SK-N-SH (cell line): ENCODE measurements at regions not wholly inside any gene's neighbourhood (a gene's known extent, or its start where the extent isn't known, plus 50 kb on each side); places are given as distances from the start of the nearest gene placed in this dataset.

ENCODE experiments used
- CTCF ChIA-PET: fragments of 300-600, 350-600 bp; formaldehyde crosslinking; extraction: SDS; loops from one replicate; lab custom pipeline; 2021; lab: Yijun Ruan, JAX
- POLR2A ChIA-PET: fragments of 350-600 bp; sonication (Branson Sonifier 250); formaldehyde crosslinking; extraction: SDS; loops from one replicate; lab custom pipeline; 2020; ENCODE audit warnings: antibody characterized with exemption, inconsistent platforms; lab: Yijun Ruan, JAX
- DNase-seq: peaks from one replicate; pipeline ENCODE4 v3.0.0; 2012
- H2AFZ ChIP-seq: fragments of 200-600 bp; sonication (generic); 2 replicates; pipeline ENCODE4 v1.8.1; 2016; ENCODE audit warnings: antibody characterized with exemption, mild to moderate bottlenecking, low read depth
- H3F3A ChIP-seq: fragments of 200-600 bp; sonication (generic); replicated peaks from 2 replicates; pipeline ENCODE3; 2016; ENCODE audit warnings: antibody characterized with exemption, mild to moderate bottlenecking; ENCODE audit not compliant: insufficient read depth
- H3K27ac ChIP-seq, 2 experiments: fragments of 200-500 bp in 1 of 2; fragments of 200-600 bp in 1 of 2; sonication (Bioruptor generic) in 1 of 2; sonication (generic), shearing (Covaris generic) in 1 of 2; 2 replicates each; pipeline versions ENCODE4 v1.5.1 to v1.6.1; 2014 to 2016; ENCODE audit warnings: low read depth in 2 of 2, inconsistent platforms in 1 of 2, low read length in 1 of 2, mild to moderate bottlenecking in 1 of 2, mixed read lengths in 1 of 2
- H3K27me3 ChIP-seq: fragments of 200-600 bp; sonication (generic), shearing (Covaris generic); 2 replicates; pipeline ENCODE4 v1.6.1; 2016; ENCODE audit warnings: mixed run types; ENCODE audit not compliant: insufficient read depth
- H3K36me3 ChIP-seq, 2 experiments: fragments of 200-500 bp in 1 of 2; fragments of 200-600 bp in 1 of 2; sonication (Bioruptor generic) in 1 of 2; sonication (generic) in 1 of 2; replicated peaks in 1 of 2; 2 replicates each; pipeline versions ENCODE3 to v1.5.1; 2014 to 2016; ENCODE audit warnings: low read length in 1 of 2, mild to moderate bottlenecking in 1 of 2; ENCODE audit not compliant: insufficient read depth in 2 of 2, control insufficient read depth in 1 of 2
- H3K4me1 ChIP-seq, 2 experiments: fragments of 200-500 bp in 1 of 2; fragments of 200-600 bp in 1 of 2; sonication (Bioruptor generic) in 1 of 2; sonication (generic), shearing (Covaris generic) in 1 of 2; 2 replicates each; pipeline versions ENCODE4 v1.5.1 to v1.6.1; 2014 to 2016; ENCODE audit warnings: low read depth in 1 of 2, low read length in 1 of 2, mixed run types in 1 of 2; ENCODE audit not compliant: insufficient read depth in 2 of 2, control insufficient read depth in 1 of 2
- H3K4me2 ChIP-seq: fragments of 200-600 bp; sonication (generic), shearing (Covaris generic); 2 replicates; pipeline ENCODE4 v1.6.1; 2017; ENCODE audit warnings: mixed run types
- H3K4me3 ChIP-seq, 2 experiments: fragments of 200-500 bp in 1 of 2; fragments of 200-600 bp in 1 of 2; sonication (Bioruptor generic) in 1 of 2; sonication (generic), shearing (Covaris generic) in 1 of 2; 2 replicates each; pipeline versions ENCODE4 v1.5.1 to v1.8.1; 2014 to 2016; ENCODE audit warnings: low read depth in 2 of 2, inconsistent platforms in 1 of 2, low read length in 1 of 2, mild to moderate bottlenecking in 1 of 2, mixed read lengths in 1 of 2, moderate library complexity in 1 of 2
- H3K79me2 ChIP-seq: fragments of 200-600 bp; sonication (generic); 2 replicates; pipeline ENCODE4 v1.8.1; 2017; ENCODE audit warnings: mild to moderate bottlenecking; ENCODE audit not compliant: insufficient read depth
- H3K9ac ChIP-seq: fragments of 200-600 bp; sonication (generic); 2 replicates; pipeline ENCODE4 v1.6.1; 2017; ENCODE audit warnings: mixed run types
- H3K9me2 ChIP-seq: fragments of 200-600 bp; sonication (generic); 2 replicates; pipeline ENCODE4 v1.6.1; 2017; ENCODE audit warnings: mixed run types
- H3K9me3 ChIP-seq: fragments of 200-600 bp; sonication (generic); 2 replicates; pipeline ENCODE4 v1.6.1; 2017; ENCODE audit warnings: mixed run types, mild to moderate bottlenecking, moderate library complexity
- H4K20me1 ChIP-seq: fragments of 200-600 bp; sonication (generic); 2 replicates; pipeline ENCODE4 v1.6.1; 2017; ENCODE audit warnings: mild to moderate bottlenecking, mixed run types; ENCODE audit not compliant: insufficient read depth
- CHD2 ChIP-seq: fragments of 150-350 bp; IDR thresholded peaks from 2 replicates; pipeline ENCODE4 v1.6.1; 2018; ENCODE audit warnings: low read length; ENCODE audit not compliant: partially characterized antibody
- CTCF ChIP-seq: fragments of 200-600 bp; sonication (generic); IDR thresholded peaks from 2 replicates; pipeline ENCODE4 v1.6.1; 2017; ENCODE audit warnings: antibody characterized with exemption, mild to moderate bottlenecking, moderate library complexity
- EP300 ChIP-seq, 2 experiments: IDR thresholded peaks; 2 replicates each; pipeline versions ENCODE4 v1.4.0 to v1.6.1; 2012; ENCODE audit warnings: borderline replicate concordance in 1 of 2, low read depth in 1 of 2, low read length in 1 of 2
- FOSL2 ChIP-seq: IDR thresholded peaks from 2 replicates; pipeline ENCODE4 v1.4.0; 2012; ENCODE audit warnings: low read depth, mild to moderate bottlenecking, moderate library complexity, borderline replicate concordance
- GABPA ChIP-seq: IDR thresholded peaks from 2 replicates; pipeline ENCODE4 v1.4.0; 2012; ENCODE audit warnings: low read depth, mild to moderate bottlenecking
- MXI1 ChIP-seq: IDR thresholded peaks from 2 replicates; pipeline ENCODE4 v1.6.1; 2012; ENCODE audit warnings: mild to moderate bottlenecking, low read depth, low read length, improper control_type of control experiment
- PBX3 ChIP-seq: IDR thresholded peaks from 2 replicates; pipeline ENCODE4; 2012
- POLR2AphosphoS5 ChIP-seq: IDR thresholded peaks from 2 replicates; pipeline ENCODE4 v1.6.1; 2012; ENCODE audit warnings: low read depth, low read length
- RCOR1 ChIP-seq: fragments of 150-350 bp; IDR thresholded peaks from 2 replicates; pipeline ENCODE4 v1.6.1; 2017; ENCODE audit warnings: antibody characterized with exemption, low read length
- SIN3A ChIP-seq: IDR thresholded peaks from 2 replicates; pipeline ENCODE4 v1.6.1; 2012; ENCODE audit warnings: low read depth, mild to moderate bottlenecking, low read length, moderate library complexity, borderline replicate concordance
- TAF1 ChIP-seq: IDR thresholded peaks from 2 replicates; pipeline ENCODE4 v1.6.1; 2012; ENCODE audit warnings: low read depth, mild to moderate bottlenecking, low read length, moderate library complexity, borderline replicate concordance
- USF1 ChIP-seq: IDR thresholded peaks from 2 replicates; pipeline ENCODE4 v1.4.0; 2012; ENCODE audit warnings: low read depth, borderline replicate concordance
- YY1 ChIP-seq: IDR thresholded peaks from 2 replicates; pipeline ENCODE4 v1.4.0; 2012; ENCODE audit warnings: low read depth, mild to moderate bottlenecking
- WGBS: methylation state at CpG from one replicate; pipeline ENCODE4 v1.1.6; 2017; ENCODE audit warnings: low lambda C conversion rate; 5-methylcytosine and 5-hydroxymethylcytosine counted together
- TF ChIP-seq, protein P1 (sequence below): IDR thresholded peaks from 2 replicates; pipeline ENCODE4 v1.4.0; 2012; ENCODE audit warnings: low read depth, borderline replicate concordance
- TF ChIP-seq, protein P2 (sequence below): fragments of 150-350 bp; IDR thresholded peaks from 2 replicates; pipeline ENCODE4 v1.6.1; 2016; ENCODE audit warnings: mild to moderate bottlenecking, low read depth, low read length
- TF ChIP-seq, protein P3 (sequence below): IDR thresholded peaks from 2 replicates; pipeline ENCODE4 v1.6.1; 2012; ENCODE audit warnings: mild to moderate bottlenecking, low read depth, low read length, moderate library complexity

GRCh38 chr4:154019811-154020210 lies 230.9 kb upstream of the SFRP2 start:
- peaks cover 15% of the 10 kb centered on the region; the same call in 1 of the 2 replicates for H3K27me3 ChIP-seq
- no peak for TF ChIP-seq MXI1
- TF ChIP-seq EP300 (IDR thresholded peaks at IDR 0.05; ENCODE audit: borderline replicate concordance in 1 of 2, low read depth in 1 of 2, low read length in 1 of 2), result no peak
- no peak for TF ChIP-seq CHD2
- TF ChIP-seq, protein P1, sequence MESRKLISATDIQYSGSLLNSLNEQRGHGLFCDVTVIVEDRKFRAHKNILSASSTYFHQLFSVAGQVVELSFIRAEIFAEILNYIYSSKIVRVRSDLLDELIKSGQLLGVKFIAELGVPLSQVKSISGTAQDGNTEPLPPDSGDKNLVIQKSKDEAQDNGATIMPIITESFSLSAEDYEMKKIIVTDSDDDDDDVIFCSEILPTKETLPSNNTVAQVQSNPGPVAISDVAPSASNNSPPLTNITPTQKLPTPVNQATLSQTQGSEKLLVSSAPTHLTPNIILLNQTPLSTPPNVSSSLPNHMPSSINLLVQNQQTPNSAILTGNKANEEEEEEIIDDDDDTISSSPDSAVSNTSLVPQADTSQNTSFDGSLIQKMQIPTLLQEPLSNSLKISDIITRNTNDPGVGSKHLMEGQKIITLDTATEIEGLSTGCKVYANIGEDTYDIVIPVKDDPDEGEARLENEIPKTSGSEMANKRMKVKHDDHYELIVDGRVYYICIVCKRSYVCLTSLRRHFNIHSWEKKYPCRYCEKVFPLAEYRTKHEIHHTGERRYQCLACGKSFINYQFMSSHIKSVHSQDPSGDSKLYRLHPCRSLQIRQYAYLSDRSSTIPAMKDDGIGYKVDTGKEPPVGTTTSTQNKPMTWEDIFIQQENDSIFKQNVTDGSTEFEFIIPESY, result no peak
- TF ChIP-seq RCOR1, result no peak
- no peak for TF ChIP-seq POLR2AphosphoS5
- TF ChIP-seq FOSL2, result no peak
- no peak for TF ChIP-seq SIN3A
- TF ChIP-seq, protein P2, sequence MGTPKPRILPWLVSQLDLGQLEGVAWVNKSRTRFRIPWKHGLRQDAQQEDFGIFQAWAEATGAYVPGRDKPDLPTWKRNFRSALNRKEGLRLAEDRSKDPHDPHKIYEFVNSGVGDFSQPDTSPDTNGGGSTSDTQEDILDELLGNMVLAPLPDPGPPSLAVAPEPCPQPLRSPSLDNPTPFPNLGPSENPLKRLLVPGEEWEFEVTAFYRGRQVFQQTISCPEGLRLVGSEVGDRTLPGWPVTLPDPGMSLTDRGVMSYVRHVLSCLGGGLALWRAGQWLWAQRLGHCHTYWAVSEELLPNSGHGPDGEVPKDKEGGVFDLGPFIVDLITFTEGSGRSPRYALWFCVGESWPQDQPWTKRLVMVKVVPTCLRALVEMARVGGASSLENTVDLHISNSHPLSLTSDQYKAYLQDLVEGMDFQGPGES, result no peak
- TF ChIP-seq CTCF, result no peak
- no peak for TF ChIP-seq GABPA
- TF ChIP-seq, protein P3, sequence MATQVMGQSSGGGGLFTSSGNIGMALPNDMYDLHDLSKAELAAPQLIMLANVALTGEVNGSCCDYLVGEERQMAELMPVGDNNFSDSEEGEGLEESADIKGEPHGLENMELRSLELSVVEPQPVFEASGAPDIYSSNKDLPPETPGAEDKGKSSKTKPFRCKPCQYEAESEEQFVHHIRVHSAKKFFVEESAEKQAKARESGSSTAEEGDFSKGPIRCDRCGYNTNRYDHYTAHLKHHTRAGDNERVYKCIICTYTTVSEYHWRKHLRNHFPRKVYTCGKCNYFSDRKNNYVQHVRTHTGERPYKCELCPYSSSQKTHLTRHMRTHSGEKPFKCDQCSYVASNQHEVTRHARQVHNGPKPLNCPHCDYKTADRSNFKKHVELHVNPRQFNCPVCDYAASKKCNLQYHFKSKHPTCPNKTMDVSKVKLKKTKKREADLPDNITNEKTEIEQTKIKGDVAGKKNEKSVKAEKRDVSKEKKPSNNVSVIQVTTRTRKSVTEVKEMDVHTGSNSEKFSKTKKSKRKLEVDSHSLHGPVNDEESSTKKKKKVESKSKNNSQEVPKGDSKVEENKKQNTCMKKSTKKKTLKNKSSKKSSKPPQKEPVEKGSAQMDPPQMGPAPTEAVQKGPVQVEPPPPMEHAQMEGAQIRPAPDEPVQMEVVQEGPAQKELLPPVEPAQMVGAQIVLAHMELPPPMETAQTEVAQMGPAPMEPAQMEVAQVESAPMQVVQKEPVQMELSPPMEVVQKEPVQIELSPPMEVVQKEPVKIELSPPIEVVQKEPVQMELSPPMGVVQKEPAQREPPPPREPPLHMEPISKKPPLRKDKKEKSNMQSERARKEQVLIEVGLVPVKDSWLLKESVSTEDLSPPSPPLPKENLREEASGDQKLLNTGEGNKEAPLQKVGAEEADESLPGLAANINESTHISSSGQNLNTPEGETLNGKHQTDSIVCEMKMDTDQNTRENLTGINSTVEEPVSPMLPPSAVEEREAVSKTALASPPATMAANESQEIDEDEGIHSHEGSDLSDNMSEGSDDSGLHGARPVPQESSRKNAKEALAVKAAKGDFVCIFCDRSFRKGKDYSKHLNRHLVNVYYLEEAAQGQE, result no peak
- no peak for TF ChIP-seq USF1
- no peak for TF ChIP-seq PBX3
- no peak for TF ChIP-seq YY1
- TF ChIP-seq TAF1, result no peak
- TF ChIP-seq, all 33 proteins: peak for 0
- Histone ChIP-seq H3K9me2 (no peaks in the 10 kb centered on the region), H3K9ac (no peak overlapping the region), H2AFZ (no peak overlapping the region), H3K36me3 (no peaks in the 10 kb centered on the region), H3K4me1 (no peaks in the 10 kb centered on the region), H3K4me2 (no peak overlapping the region), H3F3A (no peaks in the 10 kb centered on the region), H3K27ac (no peak overlapping the region), H3K9me3 (no peaks in the 10 kb centered on the region), H4K20me1 (no peaks in the 10 kb centered on the region), H3K4me3 (no peak overlapping the region), H3K79me2 (no peaks in the 10 kb centered on the region)
- DNase-seq, result no peak
- ChIA-PET CTCF (no interaction called here), POLR2A (no interaction called here)
- 26% methylated on average over 7 of the region's 7 CpGs for WGBS
